Spleen (tissue), 7 donors: ENCODE measurements at regions not wholly inside any gene's neighbourhood (a gene's known extent, or its start where the extent isn't known, plus 50 kb on each side); places are given as distances from the start of the nearest gene placed in this dataset.

Experiments used
- CTCF ChIP-seq, 11 experiments: fragments of 200-600 bp in 7 of 11; fragments of 450-650 bp in 4 of 11; sonication (generic) in 4 of 11; IDR thresholded peaks in 8 of 11; conservative IDR thresholded peaks in 3 of 11; 1 replicate in 7 of 11; 2 replicates in 4 of 11; pipeline versions ENCODE4 v1.4.0 to v1.8.0; 2016 to 2021; ENCODE audit warnings: antibody characterized with exemption in 11 of 11, inconsistent platforms in 4 of 11, mild to moderate bottlenecking in 1 of 11
- POLR2A ChIP-seq, 3 donors: fragments of 450-650 bp; IDR thresholded peaks; one replicate each; pipeline ENCODE4 v1.5.1; 2017; ENCODE audit warnings: antibody characterized with exemption in 3 of 3, mild to moderate bottlenecking in 1 of 3
- donor health status: DM: no; HTN: no; CAD: no; lungs with moderate emphysema.
- donor health status: DM: no; HTN: no; CAD: no.
- donor health status: DM: no; HTN: no; CAD: no.

GRCh38 chr16:86697715-86698114, 119.4 kb downstream of the FOXL1 start:
- TF ChIP-seq CTCF (IDR thresholded peaks at IDR 0.05 in 8 of 11, conservative IDR thresholded peaks at IDR 0.05 in 3 of 11) (no peak), POLR2A (IDR thresholded peaks at IDR 0.05) (no peak)
